OCI-LY1 (cell line): ENCODE measurements at regions not wholly inside any gene's neighbourhood (a gene's known extent, or its start where the extent isn't known, plus 50 kb on each side); places are given as distances from the start of the nearest gene placed in this dataset.

ENCODE experiments used
- H2AFZ ChIP-seq: fragments of 200-600 bp; sonication (generic), shearing (Covaris generic); 2 replicates; pipeline ENCODE4 v1.6.0; 2014; ENCODE audit warnings: antibody characterized with exemption, mild to moderate bottlenecking, low read length
- H3F3A ChIP-seq: fragments of 200-600 bp; sonication (generic), shearing (Covaris generic); 2 replicates; pipeline ENCODE4 v1.6.0; 2014; ENCODE audit warnings: mild to moderate bottlenecking, antibody characterized with exemption, low read length, moderate library complexity; ENCODE audit not compliant: insufficient read depth
- H3K27ac ChIP-seq: fragments of 200-600 bp; sonication (generic); 2 replicates; pipeline ENCODE4 v1.5.1; 2014; ENCODE audit warnings: low read length, mixed run types, mild to moderate bottlenecking, low read depth; ENCODE audit not compliant: poor library complexity, severe bottlenecking
- H3K27me3 ChIP-seq: fragments of 200-600 bp; sonication (generic); 2 replicates; pipeline ENCODE4 v1.6.0; 2014; ENCODE audit warnings: antibody characterized with exemption, mild to moderate bottlenecking, low read length, moderate library complexity; ENCODE audit not compliant: insufficient read depth
- H3K36me3 ChIP-seq: fragments of 200-600 bp; sonication (generic); 2 replicates; pipeline ENCODE4 v1.6.1; 2014; ENCODE audit warnings: mild to moderate bottlenecking, antibody characterized with exemption, low read length, moderate library complexity, mixed read lengths; ENCODE audit not compliant: insufficient read depth
- H3K4me1 ChIP-seq: fragments of 200-600 bp; sonication (generic); 2 replicates; pipeline ENCODE4 v1.5.1; 2014; ENCODE audit warnings: mild to moderate bottlenecking, low read length, moderate library complexity; ENCODE audit not compliant: insufficient read depth, severe bottlenecking
- H3K4me2 ChIP-seq: fragments of 200-600 bp; sonication (generic), shearing (Covaris generic); 2 replicates; pipeline ENCODE4 v1.6.1; 2014; ENCODE audit warnings: low read length
- H3K4me3 ChIP-seq: fragments of 200-600 bp; sonication (generic); 2 replicates; pipeline ENCODE4 v1.5.1; 2014; ENCODE audit warnings: low read length, low read depth, mild to moderate bottlenecking, mixed read lengths; ENCODE audit not compliant: poor library complexity, severe bottlenecking
- H3K79me2 ChIP-seq: fragments of 200-600 bp; shearing (Covaris generic); 2 replicates; pipeline ENCODE4 v1.6.1; 2016; ENCODE audit warnings: mixed run types, low read length, mixed read lengths; ENCODE audit not compliant: insufficient read depth
- H3K9ac ChIP-seq: fragments of 200-600 bp; sonication (generic), shearing (Covaris generic); 2 replicates; pipeline ENCODE4 v1.6.1; 2014; ENCODE audit warnings: mild to moderate bottlenecking, low read length, mixed read lengths
- H3K9me2 ChIP-seq: fragments of 200-600 bp; sonication (generic), shearing (Covaris generic); 2 replicates; pipeline ENCODE4 v1.6.1; 2014; ENCODE audit warnings: low read depth, mild to moderate bottlenecking, low read length, mixed read lengths
- H3K9me3 ChIP-seq: fragments of 200-600 bp; shearing (Covaris generic); 2 replicates; pipeline ENCODE4 v1.6.1; 2014; ENCODE audit warnings: low read length, mixed read lengths
- H4K20me1 ChIP-seq: fragments of 200-600 bp; sonication (generic), shearing (Covaris generic); 2 replicates; pipeline ENCODE4 v1.6.0; 2016; ENCODE audit warnings: mild to moderate bottlenecking, low read length; ENCODE audit not compliant: insufficient read depth
- EZH2 ChIP-seq: fragments of 200-600 bp; sonication (generic), shearing (Covaris generic); IDR thresholded peaks from 2 replicates; pipeline ENCODE4 v1.8.0; 2017; ENCODE audit warnings: borderline replicate concordance, mixed run types, mild to moderate bottlenecking, antibody characterized with exemption, low read length, moderate library complexity, mixed read lengths
- TF ChIP-seq, protein P1 (sequence below): fragments of 200-600 bp; sonication (generic), shearing (Covaris generic); IDR thresholded peaks from 2 replicates; pipeline ENCODE4 v1.5.1; 2017; ENCODE audit warnings: mild to moderate bottlenecking, antibody characterized with exemption, low read length, moderate library complexity, mixed read lengths

DNA sequence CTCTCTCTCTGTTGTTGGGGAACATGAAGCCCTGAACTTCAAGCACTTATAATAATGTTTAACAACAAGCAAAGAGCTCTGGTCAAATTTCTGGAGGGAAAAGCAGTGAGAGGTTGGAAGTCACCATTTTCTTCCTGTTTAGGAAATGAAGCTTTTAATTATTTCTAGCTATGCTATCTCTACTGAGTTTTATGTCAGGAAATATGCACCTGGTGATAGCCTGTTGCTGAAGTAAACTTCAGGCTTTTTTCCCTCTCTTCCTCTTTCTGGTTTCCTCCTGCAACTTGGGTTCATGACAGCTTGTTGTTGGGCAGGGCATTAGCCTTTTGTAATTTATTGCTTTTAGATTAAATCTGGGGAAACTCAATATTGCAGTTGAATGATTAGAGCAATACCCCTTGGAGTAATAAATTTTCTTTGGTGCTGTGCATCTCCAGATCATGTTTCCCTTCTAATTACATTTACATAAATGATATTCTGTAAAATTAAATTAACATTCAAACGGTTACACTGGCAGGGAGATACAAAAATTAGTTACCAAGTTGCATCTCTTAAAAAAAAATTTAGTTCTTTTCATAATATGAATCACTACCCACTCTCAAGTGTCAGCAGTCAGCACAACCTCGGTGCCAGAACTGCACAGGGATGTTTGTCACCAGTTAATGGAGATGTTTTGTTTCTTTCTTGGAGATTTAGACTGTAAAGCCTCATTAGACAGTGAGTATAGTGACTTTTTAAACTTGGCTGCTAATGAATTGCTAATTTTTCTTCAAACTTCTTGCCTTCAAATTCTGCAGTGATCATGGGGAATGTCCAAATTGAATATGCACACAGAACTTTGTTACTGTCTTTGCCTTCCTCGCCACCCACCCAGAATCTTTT lies 466.6 kb upstream of the ETAA1 start:
- Histone ChIP-seq H3K79me2 (no peaks in the 10 kb centered on the region), H3K4me2 (no peak overlapping the region), H3F3A (no peaks in the 10 kb centered on the region), H3K4me1 (no peaks in the 10 kb centered on the region), H3K4me3 (no peak overlapping the region), H3K9me3 (no peaks in the 10 kb centered on the region), H3K9ac (no peak overlapping the region), H4K20me1 (no peaks in the 10 kb centered on the region), H2AFZ (no peak overlapping the region), H3K36me3 (no peaks in the 10 kb centered on the region), H3K27ac (no peak overlapping the region), H3K9me2 (no peaks in the 10 kb centered on the region), H3K27me3 (no peaks in the 10 kb centered on the region)
- TF ChIP-seq, protein P1, sequence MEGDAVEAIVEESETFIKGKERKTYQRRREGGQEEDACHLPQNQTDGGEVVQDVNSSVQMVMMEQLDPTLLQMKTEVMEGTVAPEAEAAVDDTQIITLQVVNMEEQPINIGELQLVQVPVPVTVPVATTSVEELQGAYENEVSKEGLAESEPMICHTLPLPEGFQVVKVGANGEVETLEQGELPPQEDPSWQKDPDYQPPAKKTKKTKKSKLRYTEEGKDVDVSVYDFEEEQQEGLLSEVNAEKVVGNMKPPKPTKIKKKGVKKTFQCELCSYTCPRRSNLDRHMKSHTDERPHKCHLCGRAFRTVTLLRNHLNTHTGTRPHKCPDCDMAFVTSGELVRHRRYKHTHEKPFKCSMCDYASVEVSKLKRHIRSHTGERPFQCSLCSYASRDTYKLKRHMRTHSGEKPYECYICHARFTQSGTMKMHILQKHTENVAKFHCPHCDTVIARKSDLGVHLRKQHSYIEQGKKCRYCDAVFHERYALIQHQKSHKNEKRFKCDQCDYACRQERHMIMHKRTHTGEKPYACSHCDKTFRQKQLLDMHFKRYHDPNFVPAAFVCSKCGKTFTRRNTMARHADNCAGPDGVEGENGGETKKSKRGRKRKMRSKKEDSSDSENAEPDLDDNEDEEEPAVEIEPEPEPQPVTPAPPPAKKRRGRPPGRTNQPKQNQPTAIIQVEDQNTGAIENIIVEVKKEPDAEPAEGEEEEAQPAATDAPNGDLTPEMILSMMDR, result no peak
- no peak for TF ChIP-seq EZH2

DNA sequence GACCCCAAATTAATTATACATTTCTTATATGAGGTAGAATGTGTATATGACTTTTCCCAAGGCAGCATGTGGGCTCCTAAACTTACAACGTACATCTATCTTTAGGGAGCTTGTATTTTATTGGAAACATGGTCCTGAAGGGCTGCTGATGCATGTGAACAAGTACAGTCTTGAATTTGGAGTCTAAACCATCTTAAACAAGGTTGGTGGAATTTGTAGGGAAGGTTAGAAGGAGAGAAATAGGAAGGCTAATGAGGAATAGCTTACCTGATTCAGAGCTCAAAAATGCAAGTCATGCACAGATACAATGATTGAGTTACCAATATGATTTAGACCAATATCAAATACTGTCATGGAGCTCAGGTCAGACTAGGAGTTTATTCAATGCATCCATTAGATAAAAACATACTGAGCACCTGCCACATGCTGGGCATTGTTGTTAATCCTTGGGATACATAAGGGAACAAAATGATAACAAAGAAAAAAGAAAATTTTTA lies 458.6 kb upstream of the ETAA1 start:
- Histone ChIP-seq H3K27ac (no peak overlapping the region), H3K27me3 (no peaks in the 10 kb centered on the region), H3K4me3 (no peak overlapping the region), H3F3A (no peaks in the 10 kb centered on the region), H3K9me2 (no peaks in the 10 kb centered on the region), H3K4me2 (no peak overlapping the region), H3K9me3 (no peaks in the 10 kb centered on the region), H4K20me1 (no peaks in the 10 kb centered on the region), H3K36me3 (no peaks in the 10 kb centered on the region), H3K9ac (no peak overlapping the region), H3K4me1 (no peaks in the 10 kb centered on the region), H3K79me2 (no peaks in the 10 kb centered on the region), H2AFZ (no peak overlapping the region)
- TF ChIP-seq, protein P1, result no peak
- TF ChIP-seq EZH2, result no peak

DNA sequence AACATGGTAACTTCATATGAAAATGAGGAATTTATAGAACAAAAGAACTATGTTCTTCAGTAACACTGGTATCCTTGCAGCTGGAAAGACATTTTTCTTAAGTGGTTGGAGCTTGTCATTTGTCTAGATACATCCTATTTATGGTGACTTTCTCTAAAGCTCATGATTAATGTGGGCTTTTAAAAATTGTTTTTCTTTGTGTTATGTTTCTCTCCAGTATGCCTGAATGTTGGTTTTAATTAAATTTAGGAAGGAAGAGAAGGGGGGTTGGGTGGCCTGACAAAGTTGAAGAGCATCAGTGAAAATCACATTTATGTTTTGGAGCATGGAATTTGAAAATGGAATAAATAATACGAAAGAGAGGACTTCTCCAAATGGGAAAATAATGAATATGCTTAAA lies 457.1 kb upstream of the ETAA1 start:
- Histone ChIP-seq H2AFZ (no peak overlapping the region), H3F3A (no peaks in the 10 kb centered on the region), H3K9ac (no peak overlapping the region), H4K20me1 (no peaks in the 10 kb centered on the region), H3K36me3 (no peaks in the 10 kb centered on the region), H3K27ac (no peak overlapping the region), H3K79me2 (no peaks in the 10 kb centered on the region), H3K4me2 (no peak overlapping the region), H3K9me2 (no peaks in the 10 kb centered on the region), H3K4me1 (no peaks in the 10 kb centered on the region), H3K9me3 (no peaks in the 10 kb centered on the region), H3K4me3 (no peak overlapping the region), H3K27me3 (no peaks in the 10 kb centered on the region)
- TF ChIP-seq EZH2, result no peak
- TF ChIP-seq, protein P1, result no peak
